ENCODE measurements at regions not wholly inside any gene's neighbourhood (a gene's known extent, or its start where the extent isn't known, plus 50 kb on each side); places are given as distances from the start of the nearest gene placed in this dataset.

GRCh38 chr16:50960517-50961202, 190.4 kb downstream of the SALL1 start:
- no peak for DNase-seq (ENCODE audit: low read depth, low spot score)

DNA sequence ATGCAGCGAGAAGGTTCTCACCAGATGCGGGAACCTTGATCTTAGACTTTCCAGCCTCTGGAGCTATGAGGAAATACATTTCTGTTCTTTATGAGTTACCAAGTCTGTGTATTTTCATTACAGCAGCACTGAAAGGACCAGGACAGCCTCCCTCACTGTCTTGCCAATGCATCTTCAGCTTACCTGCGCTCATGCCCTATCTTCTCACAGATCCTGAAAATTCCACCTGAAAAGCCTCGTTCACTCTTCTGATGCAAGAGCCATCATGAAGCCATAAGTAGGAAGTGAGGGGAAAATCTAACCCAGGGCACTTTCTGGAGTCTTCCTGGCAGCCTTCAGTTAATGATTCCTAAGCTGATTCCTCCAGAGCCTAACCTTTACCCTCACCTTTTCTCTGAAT, 194.0 kb downstream of the SALL1 start:
- no peak for DNase-seq (ENCODE audit: low read depth, low spot score)

GRCh38 chr16:50956637-50957036, 194.4 kb downstream of the SALL1 start:
- DNase-seq (ENCODE audit: low read depth, low spot score), result no peak

DNA sequence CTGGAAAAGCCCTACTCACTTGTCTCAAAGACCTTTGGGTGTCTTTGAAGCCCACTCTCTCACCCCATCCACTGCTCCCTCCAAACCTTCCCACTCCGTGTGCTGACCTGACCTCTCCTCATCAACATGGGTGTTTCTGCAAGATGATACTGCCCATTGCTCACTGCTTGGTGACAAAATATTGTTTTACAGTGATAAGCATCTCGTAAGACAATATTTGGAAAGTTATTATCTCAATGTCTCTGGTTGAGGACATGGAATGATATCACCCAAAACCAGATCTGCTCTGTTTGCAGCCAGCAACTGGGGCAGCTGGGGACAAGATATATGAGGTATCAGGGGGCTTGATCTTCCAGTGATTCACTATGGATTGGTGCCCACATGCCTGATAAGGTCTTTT, 195.8 kb downstream of the SALL1 start:
- DNase-seq (ENCODE audit: low read depth, low spot score), result no peak

DNA sequence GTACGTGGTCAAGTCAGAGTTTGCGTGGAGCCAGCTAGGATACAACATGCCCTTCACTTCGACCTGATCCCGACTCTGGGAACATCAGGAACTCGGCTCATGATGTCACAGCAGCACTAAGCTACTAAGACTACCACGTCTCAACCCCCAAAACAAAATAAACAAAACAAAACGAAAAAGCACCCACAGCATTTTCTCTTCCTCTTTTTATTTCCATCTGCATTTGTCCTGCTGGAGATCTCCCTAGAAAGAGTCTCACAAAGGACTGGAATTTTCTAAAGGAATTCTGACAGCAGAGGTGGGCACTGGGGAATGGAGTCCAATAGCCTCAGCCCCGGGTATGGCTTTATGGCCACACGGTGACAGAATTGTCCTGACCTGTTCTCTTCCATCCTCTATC, 196.6 kb downstream of the SALL1 start:
- DNase-seq (ENCODE audit: low read depth, low spot score), result no peak

GRCh38 chr16:50953290-50953689, 197.8 kb downstream of the SALL1 start:
- no peak for DNase-seq (ENCODE audit: low read depth, low spot score)

GRCh38 chr16:50950955-50951354, 200.1 kb downstream of the SALL1 start:
- no peak for DNase-seq (ENCODE audit: low read depth, low spot score)

- no peak for DNase-seq (ENCODE audit: low read depth, low spot score)
Observed at GRCh38 chr16:50948268-50948930, 202.7 kb downstream of the SALL1 start.

GRCh38 chr16:50947826-50948225, 203.2 kb downstream of the SALL1 start:
- no peak for DNase-seq (ENCODE audit: low read depth, low spot score)

DNA sequence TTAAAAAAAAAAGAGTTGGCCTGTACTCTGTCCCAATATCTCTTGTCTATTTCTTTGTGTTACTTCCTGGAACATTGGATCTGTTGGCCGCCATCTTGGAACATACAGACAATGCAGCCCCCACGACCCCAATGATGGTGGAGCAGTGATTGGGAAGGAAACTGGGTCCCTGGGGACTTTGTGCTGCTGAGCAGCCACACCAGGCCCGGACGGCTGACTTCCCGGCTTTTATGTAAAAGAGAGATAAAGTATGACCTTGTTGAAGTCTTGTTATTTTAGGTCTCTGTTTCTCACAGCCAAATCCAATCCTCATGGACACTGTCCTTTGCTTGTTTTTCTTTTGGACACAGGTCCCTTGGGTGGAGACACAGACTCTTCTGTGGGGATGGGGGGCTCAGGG, 204.5 kb downstream of the SALL1 start:
- no peak for DNase-seq (ENCODE audit: low read depth, low spot score)

DNA sequence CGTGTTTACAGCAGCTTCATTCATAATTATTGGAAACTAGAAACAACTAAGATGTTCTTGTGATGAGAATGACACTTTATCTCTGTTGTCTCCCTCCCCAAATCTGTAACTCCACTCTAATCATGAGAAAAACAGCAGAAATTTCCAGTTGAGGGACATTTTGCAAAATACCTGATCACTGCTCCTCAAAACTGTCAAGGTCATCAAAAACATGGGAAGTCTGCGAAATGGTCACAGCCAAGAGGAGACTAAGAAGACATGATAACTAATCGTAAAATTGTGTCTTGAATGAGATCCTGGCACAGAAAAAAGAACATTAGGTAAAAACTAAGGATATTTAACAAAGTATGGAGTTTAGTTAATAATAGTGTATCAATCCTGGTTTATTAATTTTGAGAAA, 204.2 kb downstream of the CYLD start:
- no peak for DNase-seq (ENCODE audit: low read depth, low spot score)

GRCh38 chr16:50945171-50945570, 203.3 kb downstream of the CYLD start:
- no peak for DNase-seq (ENCODE audit: low read depth, low spot score)

- no peak for DNase-seq (ENCODE audit: low read depth, low spot score)
Observed at GRCh38 chr16:50944436-50944835, 202.6 kb downstream of the CYLD start.

DNA sequence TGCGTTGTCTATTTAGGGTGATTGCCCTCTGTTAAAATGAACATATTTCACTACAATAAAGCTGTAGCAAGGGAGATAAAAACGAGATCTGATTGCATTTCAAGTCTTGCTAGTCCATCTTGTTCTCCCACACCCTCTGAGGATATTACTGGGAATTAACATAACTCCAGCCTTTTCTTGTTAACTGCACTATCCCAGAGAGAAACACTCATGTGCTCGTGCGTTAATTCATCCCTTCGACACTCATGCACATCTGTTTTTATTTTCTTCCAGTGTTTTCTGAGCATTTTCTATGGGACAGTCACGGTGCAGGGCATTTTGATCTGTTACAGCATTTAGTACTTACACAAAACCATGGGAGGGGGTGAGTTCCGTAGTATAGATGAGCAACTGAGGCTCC, 202.1 kb downstream of the CYLD start:
- DNase-seq (ENCODE audit: low read depth, low spot score), result no peak

GRCh38 chr16:50942143-50942542, 200.3 kb downstream of the CYLD start:
- DNase-seq (ENCODE audit: low read depth, low spot score), result no peak

DNA sequence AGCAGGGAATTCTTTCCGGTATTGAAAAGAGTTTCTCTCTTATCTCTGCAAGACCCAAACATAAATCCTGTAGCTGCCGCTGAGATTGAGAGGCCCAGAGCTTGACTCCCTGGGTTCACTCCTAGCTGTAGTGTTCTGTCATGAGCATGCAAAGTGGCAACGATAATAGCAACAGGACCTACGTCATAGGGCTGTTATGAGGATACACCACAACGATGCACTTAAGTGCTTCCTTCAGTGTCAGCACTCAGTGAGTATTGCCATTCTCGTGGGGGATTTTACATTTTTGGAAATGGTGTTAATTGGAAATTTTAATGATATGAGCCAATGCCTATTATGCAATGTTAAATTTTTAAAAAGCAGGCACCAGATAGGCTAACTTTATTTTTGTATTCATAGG, 199.8 kb downstream of the CYLD start:
- no peak for DNase-seq (ENCODE audit: low read depth, low spot score)

DNA sequence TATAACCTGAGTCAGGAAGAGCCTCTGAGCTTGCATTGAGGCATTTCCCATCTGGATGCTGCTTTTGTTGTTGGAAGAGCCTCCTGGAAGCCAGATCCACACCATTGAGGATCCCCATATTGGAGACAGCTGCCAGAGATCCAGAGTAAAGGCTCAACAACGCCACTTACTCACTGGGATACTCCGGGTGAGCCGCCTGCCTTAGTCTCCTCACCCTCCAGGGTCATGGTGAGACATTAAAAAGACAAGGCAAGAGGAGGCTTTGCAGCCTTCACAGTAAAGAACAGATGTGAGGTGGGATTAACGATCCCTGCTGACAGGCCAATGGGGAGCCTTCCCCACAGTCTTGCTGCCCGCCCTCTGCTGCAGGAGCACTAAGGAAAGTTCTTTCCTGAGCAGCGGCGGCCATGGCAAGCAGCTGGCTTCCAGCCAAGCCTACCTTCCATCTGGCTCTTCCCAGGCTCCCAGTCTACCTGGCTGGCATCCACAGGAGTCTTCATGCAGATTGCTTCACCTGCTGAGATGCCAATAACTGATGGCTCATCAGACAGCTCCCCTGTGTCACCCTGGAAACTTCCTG, 198.5 kb downstream of the CYLD start:
- no peak for DNase-seq (ENCODE audit: low read depth, low spot score)

DNA sequence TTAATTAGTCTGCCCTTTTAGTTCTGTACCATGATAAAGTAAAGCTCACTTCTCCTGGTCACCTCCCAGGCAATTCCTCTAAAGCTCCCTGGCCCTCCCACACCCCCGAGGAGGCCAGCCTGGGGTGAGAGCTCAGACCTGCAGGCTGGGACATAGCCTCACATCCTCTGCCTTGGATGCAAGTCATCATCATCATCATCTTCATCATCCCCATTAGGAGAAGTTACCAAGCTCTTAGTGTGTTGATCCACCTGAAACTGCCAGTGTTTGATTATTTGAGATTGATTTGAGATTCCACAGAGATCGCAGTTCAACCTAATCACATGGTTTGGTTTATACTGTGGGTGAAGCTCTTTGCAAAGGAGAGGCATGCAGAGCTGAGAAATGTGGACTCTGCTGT, 197.5 kb downstream of the CYLD start:
- no peak for DNase-seq (ENCODE audit: low read depth, low spot score)

DNA sequence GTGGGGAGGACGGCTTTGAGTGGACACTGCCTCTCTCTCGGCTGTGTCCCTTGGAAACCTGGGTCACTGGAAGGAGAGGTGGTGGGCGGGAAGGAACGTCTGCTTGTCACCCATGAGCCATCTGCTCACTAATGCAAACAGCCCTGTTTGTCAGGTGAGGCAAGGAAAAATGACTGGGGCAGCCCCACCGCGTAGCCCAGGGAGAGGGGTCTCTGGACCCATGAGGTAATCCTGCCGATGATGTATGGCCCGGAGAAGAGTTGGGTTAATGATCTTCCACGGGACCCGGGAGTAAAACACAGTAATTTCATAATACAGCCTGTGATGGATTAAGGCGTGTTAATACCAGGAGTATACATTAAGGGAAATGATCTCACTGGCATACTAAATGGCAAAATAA, 197.0 kb downstream of the CYLD start:
- DNase-seq (ENCODE audit: low read depth, low spot score), result no peak

GRCh38 chr16:50933262-50933661, 191.4 kb downstream of the CYLD start:
- no peak for DNase-seq (ENCODE audit: low read depth, low spot score)

DNA sequence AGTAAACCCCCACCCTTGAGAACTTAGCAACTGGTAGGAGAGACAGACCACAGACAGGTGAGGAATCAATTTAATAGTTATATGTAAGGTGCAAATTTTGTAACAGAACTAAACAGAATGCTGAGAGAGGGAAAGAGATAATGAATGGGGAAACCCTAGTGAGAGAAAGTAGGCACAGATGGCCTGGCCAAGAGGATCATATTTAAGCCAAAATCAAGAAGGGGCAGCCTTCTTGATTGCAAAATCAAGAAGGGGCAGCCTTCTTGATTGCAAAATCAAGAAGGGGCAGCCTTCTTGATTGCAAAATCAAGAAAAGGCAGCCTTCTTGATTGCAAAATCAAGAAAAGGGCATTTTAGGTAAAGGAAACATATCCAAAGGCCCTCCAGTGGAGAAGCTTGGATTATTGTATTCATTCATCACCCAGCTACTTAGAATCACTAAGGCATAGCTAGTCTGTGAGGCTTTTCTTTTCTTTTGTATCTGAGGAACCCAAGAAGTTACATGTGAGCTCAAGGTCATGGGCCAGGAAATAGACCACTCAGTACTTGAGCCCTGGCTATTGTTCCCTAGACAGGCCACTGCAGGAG, 190.6 kb downstream of the CYLD start:
- no peak for DNase-seq (ENCODE audit: low read depth, low spot score)

DNA sequence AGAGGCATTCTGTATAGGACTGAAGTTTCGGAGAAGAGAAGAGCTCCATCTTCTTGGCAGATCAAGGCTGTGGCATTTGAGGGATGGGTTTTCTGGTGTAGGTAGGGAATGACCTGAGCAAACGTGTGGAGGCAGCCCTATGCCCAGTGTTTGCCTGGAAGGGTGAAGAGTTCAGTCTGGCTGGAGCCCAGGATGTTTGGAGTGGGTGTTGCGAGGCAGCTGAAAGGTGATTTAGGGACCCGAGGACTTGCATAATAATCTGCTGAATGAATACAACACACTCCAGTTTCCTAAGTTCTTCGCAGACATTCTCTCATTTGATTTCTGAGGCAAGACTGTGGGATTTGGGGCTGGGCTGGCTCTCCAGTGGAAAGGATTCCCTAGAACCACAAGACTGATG, 186.2 kb downstream of the CYLD start:
- no peak for DNase-seq (ENCODE audit: low read depth, low spot score)

Data from smooth muscle cell of the brain vasculature (primary cell).